22Rv1 (cell line): ENCODE measurements at regions not wholly inside any gene's neighbourhood (a gene's known extent, or its start where the extent isn't known, plus 50 kb on each side); places are given as distances from the start of the nearest gene placed in this dataset.

Experiments used
- H3K27ac ChIP-seq: fragments of 450-650 bp; 2 replicates; pipeline ENCODE4 v1.5.1; 2017
- CTCF ChIP-seq: fragments of 450-650 bp; IDR thresholded peaks from 2 replicates; pipeline ENCODE4 v1.5.1; 2017; ENCODE audit warnings: mild to moderate bottlenecking
- ZFX ChIP-seq: fragments of 450-650 bp; IDR thresholded peaks from 2 replicates; pipeline ENCODE4 v1.6.1; 2017; ENCODE audit warnings: antibody characterized with exemption, borderline replicate concordance

- no peak overlapping the region for H3K27ac ChIP-seq
- TF ChIP-seq CTCF (no peak), ZFX (no peak)
Measured at GRCh38 chr16:73414638-73415037, 366.7 kb upstream of the ZFHX3 start.

GRCh38 chr16:73413830-73414190 lies 365.9 kb upstream of the ZFHX3 start:
- H3K27ac ChIP-seq: no peak overlapping the region
- no peak for TF ChIP-seq CTCF
- no peak for TF ChIP-seq ZFX

- TF ChIP-seq ZFX (no peak), CTCF (no peak)
- H3K27ac ChIP-seq: no peak overlapping the region
Measured at GRCh38 chr16:73413091-73413829, 365.3 kb upstream of the ZFHX3 start.

GRCh38 chr16:73412416-73412815 lies 364.5 kb upstream of the ZFHX3 start:
- TF ChIP-seq CTCF (no peak), ZFX (no peak)
- H3K27ac ChIP-seq: no peak overlapping the region

GRCh38 chr16:73408716-73409115 lies 360.8 kb upstream of the ZFHX3 start:
- TF ChIP-seq ZFX: no peak
- TF ChIP-seq CTCF: no peak
- H3K27ac ChIP-seq: no peak overlapping the region

GRCh38 chr16:73408311-73408710 lies 360.4 kb upstream of the ZFHX3 start:
- no peak overlapping the region for H3K27ac ChIP-seq
- TF ChIP-seq ZFX (no peak), CTCF (no peak)

- no peak overlapping the region for H3K27ac ChIP-seq
- TF ChIP-seq ZFX (no peak), CTCF (no peak)
Measured at GRCh38 chr16:73405851-73406250, 357.9 kb upstream of the ZFHX3 start.
